Mesendoderm (in vitro differentiated cells): ENCODE measurements at regions not wholly inside any gene's neighbourhood (a gene's known extent, or its start where the extent isn't known, plus 50 kb on each side); places are given as distances from the start of the nearest gene placed in this dataset.

ENCODE experiments used
- DNase-seq: peaks from one replicate; pipeline ENCODE4 v3.0.0; 2013
- H2AK5ac ChIP-seq: 2 replicates; pipeline ENCODE4 v1.6.1; 2013; ENCODE audit warnings: low read length, inconsistent platforms
- H2BK120ac ChIP-seq: 2 replicates; pipeline ENCODE4 v1.6.1; 2013; ENCODE audit warnings: low read depth, mild to moderate bottlenecking, low read length, moderate library complexity, mixed read lengths
- H2BK15ac ChIP-seq: replicated peaks from 2 replicates; pipeline ENCODE4 v1.6.1; 2013; ENCODE audit warnings: low read depth, mild to moderate bottlenecking, moderate library complexity
- H2BK5ac ChIP-seq: 2 replicates; pipeline ENCODE4 v1.6.1; 2013; ENCODE audit warnings: low read length, inconsistent platforms
- H3K18ac ChIP-seq: 2 replicates; pipeline ENCODE4 v1.6.1; 2013; ENCODE audit warnings: mild to moderate bottlenecking, low read length, mixed read lengths
- H3K23ac ChIP-seq: one replicate; pipeline ENCODE4 v1.6.1; 2013; ENCODE audit warnings: low read length
- H3K27ac ChIP-seq: 2 replicates; pipeline ENCODE4 v1.5.1; 2013; ENCODE audit warnings: low read depth, mild to moderate bottlenecking, inconsistent platforms, low read length, moderate library complexity
- H3K27me3 ChIP-seq: 2 replicates; pipeline ENCODE4 v1.6.1; 2013; ENCODE audit warnings: low read length, control low read depth, mild to moderate bottlenecking, inconsistent platforms; ENCODE audit not compliant: insufficient read depth, poor library complexity
- H3K36me3 ChIP-seq: 2 replicates; pipeline ENCODE4 v1.6.1; 2013; ENCODE audit warnings: low read length, inconsistent platforms; ENCODE audit not compliant: control insufficient read depth, insufficient read depth
- H3K4ac ChIP-seq: one replicate; pipeline ENCODE4 v1.6.1; 2013; ENCODE audit warnings: low read depth, mild to moderate bottlenecking, low read length, moderate library complexity
- H3K4me1 ChIP-seq: 2 replicates; pipeline ENCODE4 v1.6.1; 2013; ENCODE audit warnings: low read depth, low read length, inconsistent platforms; ENCODE audit not compliant: control insufficient read depth
- H3K4me2 ChIP-seq: 2 replicates; pipeline ENCODE4 v1.6.1; 2013; ENCODE audit warnings: low read length
- H3K4me3 ChIP-seq: 2 replicates; pipeline ENCODE4 v1.5.1; 2013; ENCODE audit warnings: mild to moderate bottlenecking, low read length
- H3K56ac ChIP-seq: one replicate; pipeline ENCODE4 v1.6.1; 2013; ENCODE audit warnings: low read length
- H3K79me1 ChIP-seq: 2 replicates; pipeline ENCODE4 v1.6.1; 2013; ENCODE audit warnings: low read length, inconsistent platforms
- H3K79me2 ChIP-seq: 2 replicates; pipeline ENCODE4 v1.6.1; 2013; ENCODE audit warnings: mild to moderate bottlenecking, low read length; ENCODE audit not compliant: control insufficient read depth, insufficient read depth
- H3K9ac ChIP-seq: 2 replicates; pipeline ENCODE4 v1.6.1; 2013; ENCODE audit warnings: low read length, inconsistent platforms
- H4K5ac ChIP-seq: one replicate; pipeline ENCODE4 v1.6.1; 2013; ENCODE audit warnings: low read length
- H4K8ac ChIP-seq: one replicate; pipeline ENCODE4 v1.6.1; 2013; ENCODE audit warnings: low read depth, mild to moderate bottlenecking, control low read depth, low read length, moderate library complexity
- WGBS: extraction: QIAGEN DNeasy Blood & Tissue Kit; methylation state at CpG from one replicate; pipeline ENCODE4 v1.1.7; 2013; ENCODE audit warnings: low lambda C conversion rate, missing lambda C conversion rate; ENCODE audit not compliant: insufficient coverage; ENCODE audit errors: extremely low coverage; 5-methylcytosine and 5-hydroxymethylcytosine counted together

DNA sequence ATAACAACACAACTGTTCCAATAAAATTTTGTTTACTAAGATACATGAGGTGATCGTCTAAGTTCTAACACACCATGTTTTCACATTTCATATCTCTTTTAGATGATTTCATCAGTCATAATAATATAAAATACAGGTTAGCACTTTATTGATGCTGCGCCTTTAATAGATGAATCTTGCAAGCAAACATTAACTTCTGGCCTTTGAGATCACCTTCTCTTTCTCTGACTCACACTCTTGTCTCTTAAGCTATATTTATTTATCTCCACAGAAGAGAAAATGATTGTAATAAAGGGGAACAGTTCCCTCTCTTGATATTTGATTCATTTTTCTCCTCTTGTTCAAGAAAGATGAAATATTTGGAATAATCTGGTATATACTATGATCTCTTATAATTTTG is 603.3 kb upstream of the POU3F3 start:
- no peak for DNase-seq
- Histone ChIP-seq H3K79me1 (no peaks in the 10 kb centered on the region), H2BK120ac (no peak overlapping the region), H3K4me3 (no peak overlapping the region), H3K9ac (no peak overlapping the region), H3K4me2 (no peak overlapping the region), H3K36me3 (no peaks in the 10 kb centered on the region), H3K4ac (no peak overlapping the region), H3K79me2 (no peaks in the 10 kb centered on the region), H4K8ac (no peak overlapping the region), H3K4me1 (no peaks in the 10 kb centered on the region), H3K18ac (no peak overlapping the region), H3K27ac (no peak overlapping the region), H3K56ac (no peak overlapping the region), H4K5ac (no peak overlapping the region), H3K23ac (no peak overlapping the region), H3K27me3 (no peaks in the 10 kb centered on the region), H2AK5ac (no peak overlapping the region), H2BK5ac (no peak overlapping the region), H2BK15ac (no peak overlapping the region)
- WGBS, result no CpG with 5 or more reads among the region's 2 CpGs

DNA sequence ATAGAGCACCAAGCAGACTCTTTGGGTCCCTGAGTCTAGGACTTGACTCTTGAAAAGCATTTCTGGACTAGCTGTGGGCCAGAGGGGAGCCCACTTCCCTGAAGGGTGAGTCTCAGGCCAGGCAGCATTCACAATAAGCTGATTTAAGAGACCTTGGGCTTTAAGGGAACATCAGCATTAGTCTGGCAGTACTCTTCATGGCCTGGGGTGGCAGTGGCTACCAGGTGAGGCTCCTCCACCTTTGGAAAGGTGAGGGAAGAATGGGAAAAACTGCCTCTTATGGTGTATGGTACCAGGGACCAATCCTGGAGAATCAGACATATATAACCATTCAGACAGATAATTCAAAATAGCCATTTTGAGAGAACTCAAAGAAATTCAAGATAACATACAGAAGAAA is 599.9 kb upstream of the POU3F3 start:
- no peak overlapping the region for H3K4me2 ChIP-seq
- no peak overlapping the region for H3K18ac ChIP-seq
- H2BK120ac ChIP-seq, result no peak overlapping the region
- no peak overlapping the region for H4K5ac ChIP-seq
- no peaks in the 10 kb centered on the region for H3K79me1 ChIP-seq
- H3K4me3 ChIP-seq, result no peak overlapping the region
- no peak overlapping the region for H3K56ac ChIP-seq
- no peak overlapping the region for H3K23ac ChIP-seq
- H2BK15ac ChIP-seq, result no peak overlapping the region
- peak; percentile 32 for DNase-seq
- no peaks in the 10 kb centered on the region for H3K79me2 ChIP-seq
- H2AK5ac ChIP-seq, result no peak overlapping the region
- no peak overlapping the region for H3K4ac ChIP-seq
- no peak overlapping the region for H4K8ac ChIP-seq
- H3K4me1 ChIP-seq, result no peaks in the 10 kb centered on the region
- H3K36me3 ChIP-seq, result no peaks in the 10 kb centered on the region
- H2BK5ac ChIP-seq, result no peak overlapping the region
- no peaks in the 10 kb centered on the region for H3K27me3 ChIP-seq
- H3K27ac ChIP-seq, result no peak overlapping the region
- no peak overlapping the region for H3K9ac ChIP-seq

GRCh38 chr2:104262714-104263113 is 591.2 kb upstream of the POU3F3 start:
- H3K9ac ChIP-seq, result no peak overlapping the region
- no peak overlapping the region for H3K56ac ChIP-seq
- no peaks in the 10 kb centered on the region for H3K4me1 ChIP-seq
- no peak overlapping the region for H3K23ac ChIP-seq
- no peak overlapping the region for H2BK120ac ChIP-seq
- WGBS, result no CpG with 5 or more reads among the region's 1 CpG
- H3K4me2 ChIP-seq, result no peak overlapping the region
- H3K4ac ChIP-seq, result no peak overlapping the region
- H3K27ac ChIP-seq, result no peak overlapping the region
- no peak for DNase-seq
- no peak overlapping the region for H2AK5ac ChIP-seq
- no peak overlapping the region for H4K8ac ChIP-seq
- H2BK5ac ChIP-seq, result no peak overlapping the region
- H3K27me3 ChIP-seq, result no peaks in the 10 kb centered on the region
- no peaks in the 10 kb centered on the region for H3K36me3 ChIP-seq
- H3K79me1 ChIP-seq, result no peaks in the 10 kb centered on the region
- H2BK15ac ChIP-seq, result no peak overlapping the region
- H3K79me2 ChIP-seq, result no peaks in the 10 kb centered on the region
- H4K5ac ChIP-seq, result no peak overlapping the region
- H3K4me3 ChIP-seq, result no peak overlapping the region
- no peak overlapping the region for H3K18ac ChIP-seq

DNA sequence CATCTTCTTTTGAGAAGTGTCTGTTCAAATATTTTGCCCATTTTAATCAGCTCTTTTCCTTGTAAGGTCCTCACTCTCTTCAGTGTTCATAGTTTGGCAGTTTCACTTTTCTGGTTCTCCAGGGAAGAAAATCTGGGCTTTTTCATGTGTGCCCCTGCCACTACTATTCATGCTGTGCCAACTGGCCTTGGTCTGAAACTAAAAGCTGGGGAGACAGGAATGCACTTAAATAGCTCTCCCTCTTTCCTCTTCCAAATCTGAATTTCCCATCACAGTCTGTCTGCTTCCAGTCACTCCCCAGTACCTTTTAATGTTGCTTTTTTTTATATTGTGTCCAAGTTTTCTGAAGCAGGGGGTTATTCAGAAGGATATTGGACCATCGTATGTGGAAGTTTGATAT is 574.3 kb upstream of the POU3F3 start:
- no peak overlapping the region for H4K5ac ChIP-seq
- no peaks in the 10 kb centered on the region for H3K4me1 ChIP-seq
- H3K56ac ChIP-seq, result no peak overlapping the region
- H3K79me2 ChIP-seq, result no peaks in the 10 kb centered on the region
- no peak overlapping the region for H3K4me2 ChIP-seq
- H2AK5ac ChIP-seq, result no peak overlapping the region
- no peak overlapping the region for H2BK5ac ChIP-seq
- no peaks in the 10 kb centered on the region for H3K79me1 ChIP-seq
- no peak overlapping the region for H3K23ac ChIP-seq
- no CpG with 5 or more reads among the region's 1 CpG for WGBS
- H4K8ac ChIP-seq, result no peak overlapping the region
- no peaks in the 10 kb centered on the region for H3K36me3 ChIP-seq
- no peak overlapping the region for H2BK120ac ChIP-seq
- H3K18ac ChIP-seq, result no peak overlapping the region
- H3K27me3 ChIP-seq, result no peaks in the 10 kb centered on the region
- H3K9ac ChIP-seq, result no peak overlapping the region
- DNase-seq, result no peak
- no peak overlapping the region for H3K4ac ChIP-seq
- no peak overlapping the region for H3K27ac ChIP-seq
- H2BK15ac ChIP-seq, result no peak overlapping the region
- no peak overlapping the region for H3K4me3 ChIP-seq

DNA sequence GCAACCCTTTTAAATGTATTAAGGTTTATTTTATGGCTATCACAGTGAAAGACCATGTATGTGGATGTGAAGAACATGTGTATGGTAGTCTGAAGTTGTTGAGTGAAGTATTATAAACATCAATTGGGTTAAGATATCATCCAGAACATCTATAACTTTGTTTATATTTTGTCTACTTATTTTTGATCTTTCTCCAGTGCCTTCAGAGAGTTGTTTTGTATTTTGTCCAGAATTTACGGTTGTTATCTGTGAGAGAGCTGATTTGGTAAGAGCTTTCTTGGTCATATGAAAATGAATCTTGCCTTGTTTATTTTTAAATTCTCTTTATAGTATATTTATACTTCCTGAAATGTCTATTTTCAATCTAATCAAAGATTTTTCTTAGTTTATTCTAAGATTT is 573.7 kb upstream of the POU3F3 start:
- no peaks in the 10 kb centered on the region for H3K79me1 ChIP-seq
- H4K8ac ChIP-seq, result no peak overlapping the region
- no peaks in the 10 kb centered on the region for H3K79me2 ChIP-seq
- no peak overlapping the region for H3K4me3 ChIP-seq
- DNase-seq, result no peak
- no peak overlapping the region for H2BK5ac ChIP-seq
- H3K9ac ChIP-seq, result no peak overlapping the region
- H3K4me1 ChIP-seq, result no peaks in the 10 kb centered on the region
- H2BK15ac ChIP-seq, result no peak overlapping the region
- H3K18ac ChIP-seq, result no peak overlapping the region
- H3K4me2 ChIP-seq, result no peak overlapping the region
- no peak overlapping the region for H3K4ac ChIP-seq
- H3K56ac ChIP-seq, result no peak overlapping the region
- H2BK120ac ChIP-seq, result no peak overlapping the region
- H3K27me3 ChIP-seq, result no peaks in the 10 kb centered on the region
- no peak overlapping the region for H3K23ac ChIP-seq
- H3K27ac ChIP-seq, result no peak overlapping the region
- H2AK5ac ChIP-seq, result no peak overlapping the region
- H3K36me3 ChIP-seq, result no peaks in the 10 kb centered on the region
- H4K5ac ChIP-seq, result no peak overlapping the region
- no CpG with 5 or more reads among the region's 1 CpG for WGBS

DNA sequence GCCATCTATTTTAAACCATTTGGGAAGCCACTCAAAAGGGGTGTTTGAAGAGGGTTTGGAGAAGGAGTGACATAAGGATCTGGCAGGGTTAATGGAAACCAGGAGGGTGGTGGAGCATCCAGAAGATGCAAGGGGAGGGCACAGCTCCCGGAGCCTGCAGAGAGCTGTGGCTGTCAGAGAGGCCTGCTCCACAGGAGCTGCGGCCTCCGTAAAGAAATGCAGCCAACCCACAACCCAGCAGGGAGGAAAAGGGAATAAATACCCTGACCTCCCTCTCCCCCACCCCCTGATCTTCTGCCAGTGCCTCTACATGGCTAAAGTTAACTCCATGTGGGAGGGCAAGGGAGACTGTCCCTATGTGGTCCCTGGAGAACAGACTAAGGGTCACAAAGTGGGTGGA is 567.1 kb upstream of the POU3F3 start:
- Histone ChIP-seq H4K5ac (no peak overlapping the region), H2BK15ac (no peak overlapping the region), H4K8ac (no peak overlapping the region), H2AK5ac (no peak overlapping the region), H3K4me3 (no peak overlapping the region), H3K27me3 (no peaks in the 10 kb centered on the region), H3K79me1 (no peaks in the 10 kb centered on the region), H3K9ac (no peak overlapping the region), H3K79me2 (no peaks in the 10 kb centered on the region), H3K27ac (no peak overlapping the region), H3K23ac (no peak overlapping the region), H3K56ac (no peak overlapping the region), H3K4me1 (no peaks in the 10 kb centered on the region), H3K36me3 (no peaks in the 10 kb centered on the region), H3K4ac (no peak overlapping the region), H2BK5ac (no peak overlapping the region), H3K4me2 (no peak overlapping the region), H3K18ac (no peak overlapping the region), H2BK120ac (no peak overlapping the region)
- WGBS, result no CpG with 5 or more reads among the region's 3 CpGs
- DNase-seq, result peak; percentile 61
